GM19452 (cell line): ENCODE measurements at regions not wholly inside any gene's neighbourhood (a gene's known extent, or its start where the extent isn't known, plus 50 kb on each side); places are given as distances from the start of the nearest gene placed in this dataset.
"Not testable (repeated sequence)": the region's sequence is repeated elsewhere in the genome, so short reads cannot be mapped to it uniquely, and the experiment has no call there.

Experiments used
- ATAC-seq: cut with Tn5 transposase; IDR thresholded peaks from one replicate; pipeline ENCODE4 v1.9.1; 2021; ENCODE audit not compliant: unreplicated experiment

- ATAC-seq = no peak
These were observed 737.5 kb downstream of the KCNJ2 start for GRCh38 chr17:70906808-70907207.

- ATAC-seq = no peak
These were observed 743.6 kb downstream of the KCNJ2 start for GRCh38 chr17:70912716-70913485.

- no peak for ATAC-seq
These were observed 747.1 kb downstream of the KCNJ2 start for GRCh38 chr17:70916469-70916868.

- no peak for ATAC-seq
These were observed 749.9 kb downstream of the KCNJ2 start for GRCh38 chr17:70919241-70919640.

- no peak for ATAC-seq
These were observed 751.1 kb downstream of the KCNJ2 start for GRCh38 chr17:70920416-70920815.

- ATAC-seq = no peak
These were observed 752.9 kb downstream of the KCNJ2 start for GRCh38 chr17:70922268-70922667.

GRCh38 chr17:70924776-70925175 is 755.4 kb downstream of the KCNJ2 start:
- no peak for ATAC-seq

DNA sequence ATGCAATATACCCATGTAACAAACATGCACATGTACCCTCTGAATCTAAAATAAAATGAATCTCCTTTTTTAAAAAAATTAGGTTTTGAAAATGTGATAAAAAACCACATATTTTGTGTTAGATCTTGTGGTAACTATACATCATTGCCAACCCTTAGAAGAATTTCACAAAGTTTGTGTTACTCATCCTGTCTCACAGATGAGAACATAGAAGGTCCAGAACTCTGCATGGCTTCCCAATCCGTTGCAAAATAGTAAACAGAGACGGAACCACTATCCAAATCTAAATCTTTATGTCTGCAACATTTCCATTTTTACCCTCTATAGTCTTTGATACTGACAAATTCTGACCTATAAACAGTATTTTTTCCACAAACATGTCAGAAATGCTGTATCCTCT is 759.9 kb downstream of the KCNJ2 start:
- ATAC-seq = no peak

GRCh38 chr17:70934231-70934630 is 764.9 kb downstream of the KCNJ2 start:
- no peak for ATAC-seq

- ATAC-seq = no peak
These were observed 765.5 kb downstream of the KCNJ2 start for GRCh38 chr17:70934835-70935234.

DNA sequence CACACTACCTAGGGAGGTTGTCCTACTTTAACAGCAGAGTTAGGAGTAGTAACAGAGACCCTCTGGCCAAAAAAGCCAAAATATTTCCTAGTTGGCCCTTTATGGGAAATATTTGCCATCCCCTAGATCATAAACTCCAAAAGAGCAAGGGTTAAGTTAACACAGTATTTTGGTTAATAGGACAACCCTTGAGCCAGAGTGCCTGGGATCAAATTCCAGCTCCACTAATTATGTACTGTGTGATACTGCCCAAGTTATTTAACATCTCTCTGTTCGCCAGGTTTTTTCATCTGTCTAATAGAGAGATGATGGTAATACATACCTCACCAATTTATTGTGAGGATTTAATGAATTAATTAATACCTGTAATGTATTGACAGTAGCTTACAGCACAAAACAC is 767.4 kb downstream of the KCNJ2 start:
- ATAC-seq = no peak

DNA sequence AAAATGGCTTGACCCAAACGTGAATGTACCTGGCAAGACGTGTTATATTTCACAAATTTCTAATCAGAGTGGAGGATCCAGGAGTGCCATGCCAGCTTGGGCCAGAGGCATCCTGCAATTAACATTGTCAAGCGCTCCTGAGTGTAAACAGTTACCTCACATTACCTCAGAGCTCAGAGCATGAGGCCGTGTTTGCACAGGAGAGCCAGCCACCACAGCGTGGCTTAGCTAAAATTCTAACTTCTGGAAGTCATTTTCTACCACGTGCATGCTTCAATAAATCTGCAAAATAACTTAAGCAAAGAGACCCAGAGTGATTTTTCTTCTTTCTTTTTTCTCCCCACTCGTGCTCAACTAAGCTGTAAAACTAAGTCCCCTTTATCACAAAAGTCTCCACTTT is 769.0 kb downstream of the KCNJ2 start:
- no peak for ATAC-seq

DNA sequence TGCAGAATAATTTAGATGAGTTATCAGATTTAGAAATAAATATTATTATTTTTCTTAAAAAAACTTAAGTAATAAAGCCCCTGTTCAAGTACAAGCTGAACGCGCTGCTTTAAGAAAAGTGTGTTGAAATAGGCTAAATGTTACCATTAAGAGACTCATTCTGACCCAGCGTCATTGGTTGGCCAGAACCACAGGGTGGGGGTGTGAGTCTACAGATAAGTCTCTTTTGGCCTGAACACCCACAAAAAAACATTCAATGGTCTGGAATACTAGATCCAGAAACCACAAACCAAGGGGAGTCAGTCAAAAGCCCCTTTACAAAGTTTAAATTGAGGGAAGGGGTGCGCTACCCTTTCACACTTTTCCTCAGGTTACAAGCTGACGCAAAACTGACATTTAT is 776.1 kb downstream of the KCNJ2 start:
- ATAC-seq = no peak

DNA sequence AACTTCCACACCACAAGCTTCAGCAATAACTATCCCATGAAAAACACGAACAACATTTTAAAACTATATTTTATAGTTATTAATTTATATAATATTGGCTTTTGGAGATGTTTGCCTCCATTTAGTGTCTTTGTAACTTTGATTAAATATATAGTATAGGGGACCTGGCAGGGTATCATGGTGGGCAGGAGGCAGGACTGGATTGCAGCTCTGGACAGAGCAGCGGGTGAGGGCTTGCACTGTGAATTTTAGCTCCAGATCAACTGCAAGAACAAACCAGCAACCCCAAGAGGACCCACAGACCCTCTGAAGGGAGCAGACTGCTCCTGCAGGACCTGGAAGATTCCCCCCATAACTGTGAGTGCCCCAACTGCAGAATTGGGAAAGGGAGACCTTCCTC is 777.9 kb downstream of the KCNJ2 start:
- no peak for ATAC-seq

DNA sequence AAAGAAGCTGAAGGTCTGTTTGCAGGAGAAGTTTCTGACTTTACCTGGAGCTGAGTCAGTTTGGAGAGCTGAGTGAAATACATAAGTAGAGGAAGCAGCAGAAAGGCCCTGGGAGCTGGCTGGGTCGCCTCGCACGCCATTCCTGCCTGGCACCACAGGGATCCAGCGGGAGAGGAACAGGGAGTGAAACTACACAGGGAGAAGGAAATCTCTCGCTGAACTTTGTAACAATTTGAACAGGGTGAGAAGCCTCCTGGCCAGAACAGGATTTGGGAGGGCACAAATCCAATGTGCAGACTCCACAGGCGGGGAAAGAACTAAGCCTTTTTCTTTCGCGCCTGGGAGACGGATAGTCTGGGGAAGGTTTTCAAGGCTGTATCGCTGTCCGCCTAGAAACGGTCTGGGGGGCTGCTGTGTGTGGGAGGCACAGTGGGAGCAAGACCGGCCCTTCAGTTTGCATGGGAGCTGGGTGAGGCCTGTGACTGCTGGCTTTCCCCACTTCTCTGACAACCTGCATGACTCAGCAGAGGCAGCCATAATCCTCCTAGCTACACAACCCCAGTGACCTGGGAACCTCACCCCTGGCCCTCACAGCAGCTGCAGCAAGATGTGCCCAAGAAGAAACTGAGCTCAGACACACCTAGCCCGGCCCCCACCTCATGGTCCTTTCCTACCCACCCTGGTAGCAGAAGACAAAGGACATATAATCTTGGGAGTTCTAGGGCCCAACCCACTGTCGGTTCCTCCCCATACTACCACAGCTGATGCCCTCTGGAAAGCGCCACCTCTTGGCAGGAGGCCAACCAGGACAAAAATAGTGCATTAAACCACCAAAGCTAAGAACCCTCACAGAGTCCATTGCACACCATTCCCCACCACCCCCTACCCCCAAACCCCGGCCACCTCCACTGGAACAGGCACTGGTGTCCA is 778.6 kb downstream of the KCNJ2 start:
- ATAC-seq = no peak

DNA sequence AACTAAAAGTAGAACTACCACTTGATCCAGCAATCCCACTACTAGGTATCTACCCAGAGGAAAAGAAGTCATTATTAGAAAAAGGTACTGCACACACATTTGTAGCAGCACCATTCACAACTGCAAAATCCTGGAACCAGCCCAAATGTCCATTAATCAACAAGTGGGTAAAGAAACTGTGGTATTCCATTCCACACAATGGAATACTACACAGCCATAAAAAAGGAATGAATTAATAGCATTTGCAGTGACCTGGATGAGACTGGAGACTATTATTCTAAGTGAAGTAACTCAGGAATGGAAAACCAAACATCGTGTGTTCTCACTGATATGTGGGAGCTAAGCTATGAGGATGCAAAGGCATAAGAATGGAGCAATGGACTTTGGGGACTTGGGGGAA is 783.8 kb downstream of the KCNJ2 start:
- ATAC-seq = not testable (repeated sequence)

DNA sequence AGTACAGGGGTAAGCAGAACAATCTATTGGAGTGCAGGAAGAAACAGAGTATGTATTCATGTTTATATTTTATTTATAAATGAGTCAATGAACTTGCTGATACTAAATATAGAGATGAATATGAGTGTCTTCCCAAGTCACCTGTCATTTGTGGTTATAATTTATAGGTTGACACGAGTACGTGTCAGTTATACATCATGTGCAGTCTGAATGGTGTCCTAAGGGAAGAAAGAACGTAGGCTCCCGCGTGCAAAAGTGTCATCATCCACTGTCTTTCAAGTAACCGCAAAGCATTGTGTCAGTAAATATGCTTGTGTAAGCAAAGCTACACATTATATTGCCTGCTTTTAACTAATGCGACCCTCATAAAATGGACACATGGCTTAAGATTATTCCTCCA is 786.1 kb downstream of the KCNJ2 start:
- ATAC-seq = no peak

DNA sequence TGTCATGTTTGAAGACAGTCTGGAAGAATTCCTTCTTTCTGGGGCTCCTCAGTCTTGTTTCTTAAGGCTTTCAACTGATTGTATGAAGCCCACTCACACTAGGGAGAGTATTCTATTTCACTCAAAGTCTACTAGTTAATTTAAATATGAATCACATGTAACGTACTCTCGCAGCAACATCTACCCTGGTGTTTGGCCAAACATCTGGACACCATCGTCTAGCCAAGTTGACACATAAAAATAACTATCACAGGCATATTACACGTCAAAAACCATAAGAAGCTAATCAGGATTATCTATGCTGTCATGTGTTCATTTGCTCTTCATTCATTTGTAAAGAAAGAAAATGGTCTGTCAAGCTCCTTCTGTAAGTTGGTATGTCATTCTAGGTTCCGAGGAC is 787.4 kb downstream of the KCNJ2 start:
- ATAC-seq = no peak

GRCh38 chr17:70961341-70961740 is 792.0 kb downstream of the KCNJ2 start:
- ATAC-seq = no peak

DNA sequence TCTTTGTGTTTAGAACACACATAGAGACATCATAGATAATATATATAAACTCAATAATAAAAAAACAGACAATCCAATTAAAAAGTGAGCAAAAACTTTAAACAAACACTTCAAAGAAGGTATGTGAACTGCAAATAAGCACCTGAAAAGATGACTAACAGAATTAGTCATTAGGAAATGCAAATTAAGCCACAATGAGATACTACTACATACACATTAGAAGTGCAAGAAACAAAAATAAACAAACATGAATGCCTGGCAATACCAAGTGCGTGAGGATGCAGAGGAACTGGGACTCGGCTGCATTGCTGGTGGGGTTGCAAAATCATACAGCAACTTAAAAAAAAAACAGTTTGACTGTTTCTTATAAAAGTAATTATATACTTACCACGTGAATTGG is 799.0 kb downstream of the KCNJ2 start:
- ATAC-seq = no peak

GRCh38 chr17:70969521-70970034 is 800.2 kb downstream of the KCNJ2 start:
- no peak for ATAC-seq

- ATAC-seq = no peak
These were observed 807.1 kb downstream of the KCNJ2 start for GRCh38 chr17:70976447-70976846.
